Mucosa of descending colon (tissue), 3 donors: ENCODE measurements at regions not wholly inside any gene's neighbourhood (a gene's known extent, or its start where the extent isn't known, plus 50 kb on each side); places are given as distances from the start of the nearest gene placed in this dataset.
A peak's percentile ranks its signal among the peaks of the same experiment; 100 is the strongest.

ENCODE experiments used
- ATAC-seq: fragments of 200-7000 bp; cut with Tn5 transposase; one replicate; pipeline ENCODE4 v1.9.1; 2020; ENCODE audit warnings: mild to moderate bottlenecking, moderate library complexity
- DNase-seq, 3 donors: peaks; one replicate each; pipeline ENCODE4 v3.0.0-alpha.2; 2020
- H3K36me3 ChIP-seq: fragments of 200-600 bp; one replicate; pipeline ENCODE4 v1.8.0; 2021; ENCODE audit warnings: low read depth, mild to moderate bottlenecking
- H3K4me1 ChIP-seq: fragments of 200-600 bp; one replicate; pipeline ENCODE4 v1.8.0; 2021; ENCODE audit warnings: low read depth, mild to moderate bottlenecking
- H3K4me3 ChIP-seq: fragments of 200-600 bp; one replicate; pipeline ENCODE4 v1.8.0; 2021; ENCODE audit warnings: mild to moderate bottlenecking
- H3K9me3 ChIP-seq: fragments of 200-600 bp; one replicate; pipeline ENCODE4 v1.8.0; 2021; ENCODE audit warnings: mild to moderate bottlenecking
- CTCF ChIP-seq: fragments of 200-600 bp; IDR thresholded peaks from one replicate; pipeline ENCODE4 v1.8.0; 2022; ENCODE audit warnings: antibody characterized with exemption, mild to moderate bottlenecking
- intact Hi-C, 2 donors: fragments of 100-400 bp; cut with DNase I in 1 of 2; cut with micrococcal nuclease in 1 of 2; formaldehyde crosslinking; loops; one replicate each; pipeline versions ENCODE4 v1.11.0 to v1.11.1; 2022; cut with DNase I, micrococcal nuclease
- donor health status: DM: no; HTN: no; CAD: no; lungs with moderate emphysema.
- donor health status: DM: no; HTN: no; CAD: no.
- donor health status: DM: no; HTN: yes; CAD: no.

GRCh38 chr22:48450188-48450825, 1377.4 kb downstream of the BRD1 start:
- no peak for TF ChIP-seq CTCF
- H3K4me3 ChIP-seq: no peak overlapping the region
- ATAC-seq (no peak), DNase-seq (no peak)
- H3K4me1 ChIP-seq: no peaks in the 10 kb centered on the region
- H3K36me3 ChIP-seq: no peaks in the 10 kb centered on the region
- intact Hi-C loops: no loop called here
- no peaks in the 10 kb centered on the region for H3K9me3 ChIP-seq

- DNase-seq (no peak), ATAC-seq (no peak)
- Histone ChIP-seq H3K36me3 (no peaks in the 10 kb centered on the region), H3K9me3 (no peaks in the 10 kb centered on the region), H3K4me3 (no peak overlapping the region), H3K4me1 (no peaks in the 10 kb centered on the region)
- intact Hi-C loops: no loop called here
- TF ChIP-seq CTCF: no peak
These were observed 1378.0 kb downstream of the BRD1 start for GRCh38 chr22:48449466-48450187.

GRCh38 chr22:48448821-48449220, 1378.9 kb downstream of the BRD1 start:
- intact Hi-C loops: no loop called here
- Histone ChIP-seq H3K4me1 (no peaks in the 10 kb centered on the region), H3K9me3 (no peaks in the 10 kb centered on the region), H3K4me3 (no peak overlapping the region), H3K36me3 (no peaks in the 10 kb centered on the region)
- TF ChIP-seq CTCF: no peak
- ATAC-seq: no peak
- no peak for DNase-seq

GRCh38 chr22:48445113-48445827, 1382.4 kb downstream of the BRD1 start:
- H3K4me3 ChIP-seq: no peak overlapping the region
- intact Hi-C loops: no loop called here
- H3K36me3 ChIP-seq: no peaks in the 10 kb centered on the region
- peak in 1 of 3 donors; percentile 5 for DNase-seq
- no peaks in the 10 kb centered on the region for H3K4me1 ChIP-seq
- ATAC-seq: no peak
- TF ChIP-seq CTCF: no peak
- H3K9me3 ChIP-seq: no peaks in the 10 kb centered on the region

GRCh38 chr22:48444320-48445112, 1383.2 kb downstream of the BRD1 start:
- Histone ChIP-seq H3K4me3 (no peak overlapping the region), H3K36me3 (no peaks in the 10 kb centered on the region), H3K9me3 (no peaks in the 10 kb centered on the region), H3K4me1 (no peaks in the 10 kb centered on the region)
- TF ChIP-seq CTCF: no peak
- DNase-seq (peak in 2 of 3 donors; percentile 6 to 18), ATAC-seq (no peak)
- intact Hi-C loops: no loop called here
